ENCODE measurements at regions not wholly inside any gene's neighbourhood (a gene's known extent, or its start where the extent isn't known, plus 50 kb on each side); places are given as distances from the start of the nearest gene placed in this dataset.

- intact Hi-C loops (cut with micrococcal nuclease) = no loop called here
- ChIA-PET CTCF (no interaction called here), RAD21 (ENCODE audit: low non-redundant PET in 1 of 2, low total read pairs in 2 of 2, uncharacterized antibody in 2 of 2, unreplicated experiment in 2 of 2) (no interaction called here), POLR2A (no interaction called here)
- Histone ChIP-seq H2AFZ (ENCODE audit: low read depth, low read length, poor library complexity, severe bottlenecking) (no peak overlapping the region), H4K20me1 (ENCODE audit: insufficient read depth) (no peaks in the 10 kb centered on the region), H3K27ac (ENCODE audit: low read depth, low read length) (no peak overlapping the region), H3K27me3 (ENCODE audit: insufficient read depth, low read length) (peaks cover 11% of the 10 kb centered on the region; the same call in 1 of the 2 replicates), H3K36me3 (ENCODE audit: control insufficient read depth in 1 of 2, insufficient read depth in 2 of 2, low read length in 2 of 2) (no peaks in the 10 kb centered on the region), H3K4me3 (replicated peaks in 1 of 2; ENCODE audit: low read depth in 1 of 2, low read length in 2 of 2) (no peak overlapping the region), H3K9me3 (ENCODE audit: control insufficient read depth in 1 of 2, insufficient read depth in 1 of 2, low read depth in 1 of 2, low read length in 2 of 2) (no peaks in the 10 kb centered on the region), H3K4me1 (ENCODE audit: control insufficient read depth in 1 of 2, insufficient read depth in 2 of 2, low read length in 2 of 2) (no peaks in the 10 kb centered on the region), H3K9me2 (ENCODE audit: insufficient read depth) (no peaks in the 10 kb centered on the region), H3K4me2 (ENCODE audit: low read length) (no peak overlapping the region), H3K79me2 (ENCODE audit: insufficient read depth, low read length) (no peaks in the 10 kb centered on the region), H3K9ac (ENCODE audit: low read length) (no peak overlapping the region)
- ATAC-seq (no peak), DNase-seq (ENCODE audit: low read depth, low spot score) (no peak)
- no peak for TF ChIP-seq CEBPB (IDR thresholded peaks at IDR 0.05; ENCODE audit: low read depth)
- no peak for TF ChIP-seq ZBTB33 (IDR thresholded peaks at IDR 0.05; ENCODE audit: extremely low read depth, insufficient replicate concordance, low read length)
- TF ChIP-seq ATF3 (IDR thresholded peaks at IDR 0.05) = no peak
- TF ChIP-seq POLR2A (IDR thresholded peaks at IDR 0.05; ENCODE audit: borderline replicate concordance, extremely low read depth, insufficient read depth, insufficient read length) = no peak
- no peak for TF ChIP-seq EGR1 (IDR thresholded peaks at IDR 0.05; ENCODE audit: low read depth)
- TF ChIP-seq POLR2AphosphoS5 (IDR thresholded peaks at IDR 0.05; ENCODE audit: low read depth, low read length) = no peak
- no peak for TF ChIP-seq EZH2 (IDR thresholded peaks at IDR 0.05)
- no peak for TF ChIP-seq RAD21 (IDR thresholded peaks at IDR 0.05; ENCODE audit: low read depth)
- TF ChIP-seq EZH2phosphoT487 (IDR thresholded peaks at IDR 0.05; ENCODE audit: borderline replicate concordance) = no peak
- no TSS peak for BruUV-seq (replicated peaks)
Observed at GRCh38 chr18:55163550-55163949, 204.3 kb upstream of the CCDC68 start.

GRCh38 chr18:55161916-55162315 lies 202.7 kb upstream of the CCDC68 start:
- CTCF ChIA-PET = no interaction called here
- BruUV-seq (replicated peaks) = no TSS peak

More at GRCh38 chr18:55161916-55162315, 202.7 kb upstream of the CCDC68 start:
- no peaks in the 10 kb centered on the region for H3K79me2 ChIP-seq (ENCODE audit: insufficient read depth, low read length)
- H3K9me2 ChIP-seq (ENCODE audit: insufficient read depth) = no peaks in the 10 kb centered on the region
- H3K27ac ChIP-seq (ENCODE audit: low read depth, low read length) = no peak overlapping the region
- H3K4me3 ChIP-seq (replicated peaks in 1 of 2; ENCODE audit: low read depth in 1 of 2, low read length in 2 of 2) = no peak overlapping the region
- DNase-seq (ENCODE audit: low read depth, low spot score) (no peak), ATAC-seq (no peak)
- no peak overlapping the region for H3K9ac ChIP-seq (ENCODE audit: low read length)
- H3K4me2 ChIP-seq (ENCODE audit: low read length) = no peak overlapping the region
- RAD21 ChIA-PET (ENCODE audit: low non-redundant PET in 1 of 2, low total read pairs in 2 of 2, uncharacterized antibody in 2 of 2, unreplicated experiment in 2 of 2) = no interaction called here
- no peaks in the 10 kb centered on the region for H3K4me1 ChIP-seq (ENCODE audit: control insufficient read depth in 1 of 2, insufficient read depth in 2 of 2, low read length in 2 of 2)
- H2AFZ ChIP-seq (ENCODE audit: low read depth, low read length, poor library complexity, severe bottlenecking) = no peak overlapping the region
- peaks cover 7% of the 10 kb centered on the region; the same call in 1 of the 2 replicates for H3K27me3 ChIP-seq (ENCODE audit: insufficient read depth, low read length)
- TF ChIP-seq POLR2AphosphoS5 (IDR thresholded peaks at IDR 0.05; ENCODE audit: low read depth, low read length) = no peak
- TF ChIP-seq ZFX (IDR thresholded peaks at IDR 0.05) = no peak
- no peaks in the 10 kb centered on the region for H3K36me3 ChIP-seq (ENCODE audit: control insufficient read depth in 1 of 2, insufficient read depth in 2 of 2, low read length in 2 of 2)
- intact Hi-C loops (cut with micrococcal nuclease) = no loop called here
- H4K20me1 ChIP-seq (ENCODE audit: insufficient read depth) = no peaks in the 10 kb centered on the region
- H3K9me3 ChIP-seq (ENCODE audit: control insufficient read depth in 1 of 2, insufficient read depth in 1 of 2, low read depth in 1 of 2, low read length in 2 of 2) = no peaks in the 10 kb centered on the region
- POLR2A ChIA-PET = no interaction called here

Measured in HCT116 (cell line).